Astrocyte (in vitro differentiated cells and primary cell): ENCODE measurements at regions not wholly inside any gene's neighbourhood (a gene's known extent, or its start where the extent isn't known, plus 50 kb on each side); places are given as distances from the start of the nearest gene placed in this dataset.
"Not testable (repeated sequence)": the region's sequence is repeated elsewhere in the genome, so short reads cannot be mapped to it uniquely, and the experiment has no call there.

Source experiments
- DNase-seq: peaks from one replicate; pipeline ENCODE4 v3.0.0-alpha.2; 2010; ENCODE audit warnings: low read depth
- FAIRE-seq: peaks from 2 replicates; lab custom pipeline; 2011; peaks lifted over from hg19 to GRCh38; lab: Jason Lieb, UNC
- H2AFZ ChIP-seq: 2 replicates; pipeline ENCODE4 v1.6.0; 2012; ENCODE audit warnings: low read depth, low read length, inconsistent platforms
- H3K27ac ChIP-seq: 2 replicates; pipeline ENCODE4 v1.5.1; 2011; ENCODE audit warnings: low read depth, low read length, inconsistent platforms
- H3K27me3 ChIP-seq: 2 replicates; pipeline ENCODE4 v1.6.0; 2011; ENCODE audit warnings: low read length, inconsistent platforms; ENCODE audit not compliant: insufficient read depth
- H3K36me3 ChIP-seq: 2 replicates; pipeline ENCODE4 v1.5.1; 2011; ENCODE audit warnings: low read length, inconsistent platforms; ENCODE audit not compliant: insufficient read depth
- H3K4me1 ChIP-seq: 2 replicates; pipeline ENCODE4 v1.5.1; 2011; ENCODE audit warnings: low read length, inconsistent platforms; ENCODE audit not compliant: insufficient read depth
- H3K4me2 ChIP-seq: 2 replicates; pipeline ENCODE4 v1.6.0; 2012; ENCODE audit warnings: low read length, inconsistent platforms
- H3K4me3 ChIP-seq: 2 replicates; pipeline ENCODE4 v1.5.1; 2011; ENCODE audit warnings: low read depth, mild to moderate bottlenecking, low read length, inconsistent platforms; ENCODE audit not compliant: insufficient read depth
- H3K79me2 ChIP-seq: 2 replicates; pipeline ENCODE4 v1.6.0; 2012; ENCODE audit warnings: mild to moderate bottlenecking, low read length, inconsistent platforms; ENCODE audit not compliant: insufficient read depth
- H3K9ac ChIP-seq: 2 replicates; pipeline ENCODE4 v1.6.0; 2012; ENCODE audit warnings: mild to moderate bottlenecking, low read length, inconsistent platforms
- H3K9me3 ChIP-seq: 2 replicates; pipeline ENCODE4 v1.5.1; 2012; ENCODE audit warnings: low read depth, mild to moderate bottlenecking, low read length, inconsistent platforms; ENCODE audit not compliant: insufficient read depth
- H4K20me1 ChIP-seq: 2 replicates; pipeline ENCODE4 v1.6.0; 2012; ENCODE audit warnings: low read length, inconsistent platforms; ENCODE audit not compliant: insufficient read depth
- H3K27ac Mint-ChIP-seq: one replicate; pipeline ENCODE4 v1.8.0; 2021; ENCODE audit warnings: mild to moderate bottlenecking, mixed read lengths; ENCODE audit not compliant: unreplicated experiment
- H3K27me3 Mint-ChIP-seq: one replicate; pipeline ENCODE4 v1.8.0; 2021; ENCODE audit warnings: low read depth, mixed read lengths; ENCODE audit not compliant: unreplicated experiment
- H3K36me3 Mint-ChIP-seq: one replicate; pipeline ENCODE4 v1.8.0; 2021; ENCODE audit warnings: low read depth, mixed read lengths; ENCODE audit not compliant: unreplicated experiment
- H3K4me1 Mint-ChIP-seq: one replicate; pipeline ENCODE4 v1.8.0; 2021; ENCODE audit warnings: low read depth, mixed read lengths; ENCODE audit not compliant: unreplicated experiment
- H3K4me3 Mint-ChIP-seq: one replicate; pipeline ENCODE4 v1.8.0; 2021; ENCODE audit warnings: mild to moderate bottlenecking, moderate library complexity, mixed read lengths; ENCODE audit not compliant: unreplicated experiment
- H3K9me3 Mint-ChIP-seq: one replicate; pipeline ENCODE4 v1.8.0; 2021; ENCODE audit warnings: mild to moderate bottlenecking, mixed read lengths; ENCODE audit not compliant: unreplicated experiment
- EZH2 ChIP-seq: IDR thresholded peaks from 2 replicates; pipeline ENCODE4 v1.6.1; 2012; ENCODE audit warnings: mild to moderate bottlenecking, low read length, inconsistent platforms; ENCODE audit not compliant: insufficient read depth
- TF ChIP-seq, protein P1 (sequence below): IDR thresholded peaks from 2 replicates; pipeline ENCODE4 v1.5.1; 2011; ENCODE audit warnings: low read depth, mild to moderate bottlenecking, inconsistent platforms, low read length, moderate library complexity; ENCODE audit not compliant: insufficient read depth

DNA sequence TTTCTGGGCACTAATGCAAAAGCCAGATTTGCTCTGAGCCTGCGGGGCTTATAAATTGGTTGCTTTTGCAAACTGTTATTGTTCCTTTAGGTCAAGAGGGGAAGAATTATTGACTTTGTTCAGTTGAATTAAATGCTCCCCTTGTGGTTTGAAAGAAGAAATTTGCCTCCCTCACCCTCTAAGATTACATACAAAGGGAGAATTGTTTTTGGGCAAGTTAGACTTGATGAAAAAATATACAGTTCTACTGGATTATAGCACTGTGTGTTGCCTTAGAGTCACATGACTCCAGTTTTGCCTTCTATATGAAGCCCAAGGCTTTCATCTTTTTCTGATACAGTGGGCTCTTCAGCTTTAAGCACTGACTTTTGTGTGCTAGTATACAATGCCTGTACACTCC is 1265.8 kb upstream of the LRRTM3 start:
- H3K4me2 ChIP-seq: no peak overlapping the region
- no peaks in the 10 kb centered on the region for H3K4me1 ChIP-seq
- no peak overlapping the region for H3K4me3 Mint-ChIP-seq
- no peak overlapping the region for H2AFZ ChIP-seq
- no peaks in the 10 kb centered on the region for H3K36me3 Mint-ChIP-seq
- no peak overlapping the region for H3K4me3 ChIP-seq
- peaks cover 9% of the 10 kb centered on the region for H3K9me3 Mint-ChIP-seq
- TF ChIP-seq EZH2: no peak
- TF ChIP-seq, protein P1, sequence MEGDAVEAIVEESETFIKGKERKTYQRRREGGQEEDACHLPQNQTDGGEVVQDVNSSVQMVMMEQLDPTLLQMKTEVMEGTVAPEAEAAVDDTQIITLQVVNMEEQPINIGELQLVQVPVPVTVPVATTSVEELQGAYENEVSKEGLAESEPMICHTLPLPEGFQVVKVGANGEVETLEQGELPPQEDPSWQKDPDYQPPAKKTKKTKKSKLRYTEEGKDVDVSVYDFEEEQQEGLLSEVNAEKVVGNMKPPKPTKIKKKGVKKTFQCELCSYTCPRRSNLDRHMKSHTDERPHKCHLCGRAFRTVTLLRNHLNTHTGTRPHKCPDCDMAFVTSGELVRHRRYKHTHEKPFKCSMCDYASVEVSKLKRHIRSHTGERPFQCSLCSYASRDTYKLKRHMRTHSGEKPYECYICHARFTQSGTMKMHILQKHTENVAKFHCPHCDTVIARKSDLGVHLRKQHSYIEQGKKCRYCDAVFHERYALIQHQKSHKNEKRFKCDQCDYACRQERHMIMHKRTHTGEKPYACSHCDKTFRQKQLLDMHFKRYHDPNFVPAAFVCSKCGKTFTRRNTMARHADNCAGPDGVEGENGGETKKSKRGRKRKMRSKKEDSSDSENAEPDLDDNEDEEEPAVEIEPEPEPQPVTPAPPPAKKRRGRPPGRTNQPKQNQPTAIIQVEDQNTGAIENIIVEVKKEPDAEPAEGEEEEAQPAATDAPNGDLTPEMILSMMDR: no peak
- H3K27me3 ChIP-seq: no peaks in the 10 kb centered on the region
- H3K9me3 ChIP-seq: no peaks in the 10 kb centered on the region
- H3K27ac ChIP-seq: no peak overlapping the region
- H3K36me3 ChIP-seq: no peaks in the 10 kb centered on the region
- DNase-seq: no peak
- no peak overlapping the region for H3K9ac ChIP-seq
- no peaks in the 10 kb centered on the region for H3K27me3 Mint-ChIP-seq
- H3K79me2 ChIP-seq: no peaks in the 10 kb centered on the region
- H3K27ac Mint-ChIP-seq: no peak overlapping the region
- peaks cover 3% of the 10 kb centered on the region for H3K4me1 Mint-ChIP-seq
- H4K20me1 ChIP-seq: no peaks in the 10 kb centered on the region
- FAIRE-seq: no peak

DNA sequence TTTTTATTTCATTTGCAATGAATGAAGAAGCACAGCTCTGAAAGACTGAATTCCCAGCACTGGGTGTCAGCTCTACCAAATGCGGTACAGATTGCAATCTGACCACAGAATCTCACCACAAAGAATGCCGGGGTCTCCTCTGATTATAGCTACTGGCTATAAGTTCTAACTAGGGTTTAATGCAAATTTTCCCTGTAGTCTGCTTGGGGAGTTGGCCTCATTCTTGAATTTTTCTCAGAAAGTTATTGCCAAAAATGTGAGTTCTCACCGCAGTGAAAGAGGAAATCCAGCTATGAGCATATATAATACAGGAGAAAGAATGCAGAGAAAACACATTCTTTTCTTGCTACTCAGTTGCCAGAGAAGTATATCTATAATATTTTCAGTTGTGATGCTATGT is 1255.7 kb upstream of the LRRTM3 start:
- no peak overlapping the region for H3K4me3 Mint-ChIP-seq
- Histone ChIP-seq H3K9me3 (no peaks in the 10 kb centered on the region), H3K4me3 (no peak overlapping the region), H3K79me2 (no peaks in the 10 kb centered on the region), H3K27ac (peak overlapping the region; percentile 3), H3K27me3 (no peaks in the 10 kb centered on the region), H4K20me1 (no peaks in the 10 kb centered on the region), H3K4me2 (peak overlapping the region; percentile 22), H2AFZ (no peak overlapping the region), H3K9ac (no peak overlapping the region), H3K4me1 (no peaks in the 10 kb centered on the region), H3K36me3 (no peaks in the 10 kb centered on the region)
- no peaks in the 10 kb centered on the region for H3K27me3 Mint-ChIP-seq
- peak; percentile 88 for DNase-seq
- H3K36me3 Mint-ChIP-seq: no peaks in the 10 kb centered on the region
- peaks cover 3% of the 10 kb centered on the region for H3K9me3 Mint-ChIP-seq
- FAIRE-seq: no peak
- H3K27ac Mint-ChIP-seq: peak overlapping the region; percentile 55
- peaks cover 8% of the 10 kb centered on the region for H3K4me1 Mint-ChIP-seq
- TF ChIP-seq, protein P1: no peak
- TF ChIP-seq EZH2: no peak

DNA sequence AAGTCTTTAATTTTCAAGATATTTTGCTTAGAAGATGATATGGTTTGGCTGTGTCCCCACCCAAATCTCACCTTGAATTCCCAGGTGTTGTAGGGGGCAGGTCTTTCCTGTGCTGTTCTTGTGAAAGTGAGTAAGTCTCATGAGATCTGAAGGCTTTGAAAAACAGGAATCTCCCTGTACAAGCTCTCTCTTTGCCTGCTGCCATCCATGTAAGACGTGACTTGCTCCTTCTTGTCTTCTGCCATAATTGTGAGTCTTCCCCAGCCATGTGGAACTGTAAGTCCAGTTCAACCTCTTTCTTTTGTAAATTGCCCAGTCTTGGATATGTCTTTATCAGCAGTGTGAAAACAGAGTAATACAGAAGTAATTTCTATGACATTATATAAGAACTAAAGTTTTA is 1255.2 kb upstream of the LRRTM3 start:
- not testable (repeated sequence) for H3K4me3 Mint-ChIP-seq, H2AFZ ChIP-seq, H3K27me3 ChIP-seq, H3K4me3 ChIP-seq, H3K4me2 ChIP-seq, H3K9me3 ChIP-seq, H3K36me3 Mint-ChIP-seq, H3K4me1 ChIP-seq, FAIRE-seq, H3K4me1 Mint-ChIP-seq, DNase-seq, H3K27me3 Mint-ChIP-seq, H3K79me2 ChIP-seq, H3K9ac ChIP-seq, H3K36me3 ChIP-seq, H3K9me3 Mint-ChIP-seq, H4K20me1 ChIP-seq
- peak overlapping the region; percentile 13 for H3K27ac ChIP-seq
- H3K27ac Mint-ChIP-seq: peak overlapping the region; percentile 27
